ENCODE measurements at regions not wholly inside any gene's neighbourhood (a gene's known extent, or its start where the extent isn't known, plus 50 kb on each side); places are given as distances from the start of the nearest gene placed in this dataset.

DNA sequence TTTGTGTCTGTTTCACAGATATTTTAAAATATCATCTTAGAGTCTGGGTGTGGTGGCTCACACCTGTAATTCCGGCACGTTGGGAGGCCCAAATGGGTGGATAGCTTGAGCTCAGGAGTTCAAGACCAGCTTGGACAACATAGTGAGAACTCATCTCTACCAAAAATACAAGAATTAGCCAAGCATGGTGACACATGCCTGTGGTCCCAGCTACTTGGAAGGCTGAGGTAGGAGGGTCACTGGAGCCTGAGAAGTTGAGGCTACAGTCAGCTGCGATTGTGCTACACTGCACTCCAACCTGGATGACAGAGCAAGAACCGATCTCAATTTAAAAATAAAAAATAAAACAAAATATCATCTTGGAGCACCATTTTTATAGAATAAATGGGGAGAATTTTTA, 1247.6 kb upstream of the MIR17HG start:
- H3K9me3 ChIP-seq (ENCODE audit: insufficient read depth, low read length) = 0 out of 2 replicates have a peak, but pooled peaks cover 6% of the 10 kb centered on the region
- H3K4me3 ChIP-seq (ENCODE audit: low read length) = no peak overlapping the region
- no peak overlapping the region for H2AFZ ChIP-seq (ENCODE audit: low read depth, low read length)
- H3K9ac ChIP-seq (ENCODE audit: low read length) = no peak overlapping the region
- H3K27ac ChIP-seq (ENCODE audit: low read length) = no peak overlapping the region
- H3K4me2 ChIP-seq (ENCODE audit: low read length) = no peak overlapping the region
- H4K20me1 ChIP-seq (ENCODE audit: insufficient read depth, low read length) = no peaks in the 10 kb centered on the region
- TF ChIP-seq CTCF (IDR thresholded peaks at IDR 0.05; ENCODE audit: low read depth, low read length) = no peak
- TF ChIP-seq EZH2phosphoT487 (IDR thresholded peaks at IDR 0.05; ENCODE audit: low read depth) = no peak
- H3K27me3 ChIP-seq (ENCODE audit: low read depth, low read length) = no peaks in the 10 kb centered on the region
- H3K36me3 ChIP-seq (replicated peaks; ENCODE audit: low read depth, low read length) = no peaks in the 10 kb centered on the region
- peaks cover 2% of the 10 kb centered on the region for H3K4me1 ChIP-seq (ENCODE audit: low read length)
- H3K79me2 ChIP-seq (ENCODE audit: low read length) = no peaks in the 10 kb centered on the region

- Histone ChIP-seq H3K79me2 (ENCODE audit: low read length) (no peaks in the 10 kb centered on the region), H3K4me2 (ENCODE audit: low read length) (no peak overlapping the region), H4K20me1 (ENCODE audit: insufficient read depth, low read length) (no peaks in the 10 kb centered on the region), H3K9me3 (ENCODE audit: insufficient read depth, low read length) (0 out of 2 replicates have a peak, but pooled peaks cover 6% of the 10 kb centered on the region), H3K9ac (ENCODE audit: low read length) (no peak overlapping the region), H3K27me3 (ENCODE audit: low read depth, low read length) (no peaks in the 10 kb centered on the region), H3K4me3 (ENCODE audit: low read length) (no peak overlapping the region), H3K4me1 (ENCODE audit: low read length) (peaks cover 15% of the 10 kb centered on the region), H3K36me3 (replicated peaks; ENCODE audit: low read depth, low read length) (peaks cover 4% of the 10 kb centered on the region), H2AFZ (ENCODE audit: low read depth, low read length) (no peak overlapping the region), H3K27ac (ENCODE audit: low read length) (no peak overlapping the region)
- no peak for TF ChIP-seq CTCF (IDR thresholded peaks at IDR 0.05; ENCODE audit: low read depth, low read length)
- TF ChIP-seq EZH2phosphoT487 (IDR thresholded peaks at IDR 0.05; ENCODE audit: low read depth) = no peak
Measured at GRCh38 chr13:90103099-90103784, 1244.2 kb upstream of the MIR17HG start.

DNA sequence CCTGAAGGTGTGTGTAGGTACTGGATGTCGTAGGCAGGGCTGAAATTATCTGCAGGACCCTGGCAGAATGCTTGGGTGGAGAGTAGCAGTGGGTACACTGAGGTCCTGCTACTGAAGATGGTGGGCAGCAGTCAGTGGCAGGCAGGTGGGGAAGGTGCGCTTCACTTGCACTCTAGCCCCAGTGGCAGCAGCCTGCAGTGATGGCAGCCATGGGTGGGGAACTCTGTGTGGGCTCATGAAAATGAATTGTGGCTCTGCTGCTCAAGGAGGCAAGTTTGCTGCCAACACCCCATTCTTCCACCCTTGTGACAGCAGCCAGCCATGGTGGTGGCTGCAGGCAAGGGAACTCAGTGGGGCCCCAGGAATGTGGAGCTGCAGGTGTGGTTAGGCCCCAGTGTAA, 1242.7 kb upstream of the MIR17HG start:
- H3K4me3 ChIP-seq (ENCODE audit: low read length) = no peak overlapping the region
- no peak overlapping the region for H3K4me2 ChIP-seq (ENCODE audit: low read length)
- H3K79me2 ChIP-seq (ENCODE audit: low read length) = no peaks in the 10 kb centered on the region
- TF ChIP-seq CTCF (IDR thresholded peaks at IDR 0.05; ENCODE audit: low read depth, low read length) = no peak
- TF ChIP-seq EZH2phosphoT487 (IDR thresholded peaks at IDR 0.05; ENCODE audit: low read depth) = no peak
- peaks cover 15% of the 10 kb centered on the region for H3K4me1 ChIP-seq (ENCODE audit: low read length)
- no peak overlapping the region for H3K9ac ChIP-seq (ENCODE audit: low read length)
- H3K9me3 ChIP-seq (ENCODE audit: insufficient read depth, low read length) = no peaks in the 10 kb centered on the region
- no peaks in the 10 kb centered on the region for H3K27me3 ChIP-seq (ENCODE audit: low read depth, low read length)
- no peaks in the 10 kb centered on the region for H4K20me1 ChIP-seq (ENCODE audit: insufficient read depth, low read length)
- H3K36me3 ChIP-seq (replicated peaks; ENCODE audit: low read depth, low read length) = peaks cover 4% of the 10 kb centered on the region
- no peak overlapping the region for H2AFZ ChIP-seq (ENCODE audit: low read depth, low read length)
- no peak overlapping the region for H3K27ac ChIP-seq (ENCODE audit: low read length)

DNA sequence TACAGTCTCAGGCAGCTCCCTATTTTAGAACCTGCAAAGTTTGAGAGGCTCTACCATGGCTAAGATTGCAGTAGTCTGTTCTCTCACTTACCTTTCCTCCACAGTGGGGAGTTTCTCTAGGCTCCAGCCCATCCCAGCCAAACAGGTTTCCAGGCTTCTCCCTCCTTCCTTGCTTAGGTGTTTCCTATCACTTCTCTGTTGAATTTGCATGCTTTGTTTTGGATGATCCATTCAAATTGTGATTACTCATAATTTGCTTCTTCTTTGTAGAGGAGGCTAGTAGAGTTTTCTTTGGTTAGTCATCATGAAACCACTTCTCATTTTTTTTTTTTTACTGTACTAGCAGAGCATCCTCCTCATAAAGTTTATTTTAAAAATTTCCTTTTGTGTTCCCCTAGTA, 1242.2 kb upstream of the MIR17HG start:
- Histone ChIP-seq H3K9me3 (ENCODE audit: insufficient read depth, low read length) (no peaks in the 10 kb centered on the region), H3K9ac (ENCODE audit: low read length) (no peak overlapping the region), H3K27ac (ENCODE audit: low read length) (no peak overlapping the region), H4K20me1 (ENCODE audit: insufficient read depth, low read length) (no peaks in the 10 kb centered on the region), H3K4me1 (ENCODE audit: low read length) (peaks cover 15% of the 10 kb centered on the region), H3K4me2 (ENCODE audit: low read length) (peak overlapping the region; percentile 35), H3K27me3 (ENCODE audit: low read depth, low read length) (no peaks in the 10 kb centered on the region), H3K36me3 (replicated peaks; ENCODE audit: low read depth, low read length) (peaks cover 4% of the 10 kb centered on the region), H3K4me3 (ENCODE audit: low read length) (no peak overlapping the region), H2AFZ (ENCODE audit: low read depth, low read length) (no peak overlapping the region), H3K79me2 (ENCODE audit: low read length) (no peaks in the 10 kb centered on the region)
- TF ChIP-seq EZH2phosphoT487 (IDR thresholded peaks at IDR 0.05; ENCODE audit: low read depth) (no peak), CTCF (IDR thresholded peaks at IDR 0.05; ENCODE audit: low read depth, low read length) (no peak)

Measured in OCI-LY3 (cell line).